KOPT-K1 (cell line): ENCODE measurements at regions not wholly inside any gene's neighbourhood (a gene's known extent, or its start where the extent isn't known, plus 50 kb on each side); places are given as distances from the start of the nearest gene placed in this dataset.

ENCODE experiments used
- H3K27ac ChIP-seq: fragments of 200-600 bp; sonication (generic); 2 replicates; pipeline ENCODE4 v1.5.1; 2016; ENCODE audit warnings: antibody characterized with exemption, mild to moderate bottlenecking, low read depth, low read length; ENCODE audit not compliant: poor library complexity, severe bottlenecking
- H3K36me3 ChIP-seq: fragments of 200-600 bp; sonication (generic); 2 replicates; pipeline ENCODE4 v1.5.1; 2017; ENCODE audit warnings: antibody characterized with exemption, mild to moderate bottlenecking, low read length, moderate library complexity; ENCODE audit not compliant: insufficient read depth
- H3K9me3 ChIP-seq: fragments of 200-600 bp; sonication (generic); 2 replicates; pipeline ENCODE4 v1.5.1; 2017; ENCODE audit warnings: antibody characterized with exemption, low read length, mild to moderate bottlenecking; ENCODE audit not compliant: insufficient read depth, poor library complexity, severe bottlenecking

GRCh38 chr4:178696515-178696914 is 1254.3 kb upstream of the AGA start:
- Histone ChIP-seq H3K36me3 (no peaks in the 10 kb centered on the region), H3K9me3 (no peaks in the 10 kb centered on the region)

DNA sequence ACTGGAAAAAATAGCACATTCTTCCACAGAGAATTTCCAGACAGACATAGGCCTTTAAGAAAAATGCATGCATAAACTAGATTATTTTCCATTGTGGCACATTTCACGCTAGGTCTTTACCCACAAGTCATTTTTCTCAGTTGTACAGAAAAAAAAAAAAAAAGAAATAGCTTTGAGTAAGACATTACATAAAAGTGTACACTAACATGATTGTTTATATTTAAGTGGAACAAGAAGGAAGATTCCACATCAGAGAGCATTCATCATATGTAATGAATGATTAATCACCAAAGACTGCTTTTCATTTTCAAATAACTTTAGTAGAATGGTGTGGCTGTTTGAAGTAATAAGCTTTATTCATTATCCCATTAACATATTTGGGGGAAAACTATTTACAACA is 1270.2 kb upstream of the AGA start:
- no peaks in the 10 kb centered on the region for H3K36me3 ChIP-seq

More at GRCh38 chr4:178696515-178696914, 1254.3 kb upstream of the AGA start:
- no peak overlapping the region for H3K27ac ChIP-seq

GRCh38 chr4:178738026-178738425 is 1295.8 kb upstream of the AGA start:
- H3K27ac ChIP-seq, result no peak overlapping the region
- H3K9me3 ChIP-seq, result no peaks in the 10 kb centered on the region
- no peaks in the 10 kb centered on the region for H3K36me3 ChIP-seq

More for the DNA sequence above, 1270.2 kb upstream of the AGA start:
- Histone ChIP-seq H3K9me3 (no peaks in the 10 kb centered on the region), H3K27ac (no peak overlapping the region)

- no peak overlapping the region for H3K27ac ChIP-seq
- no peaks in the 10 kb centered on the region for H3K9me3 ChIP-seq
- no peaks in the 10 kb centered on the region for H3K36me3 ChIP-seq
Observed at GRCh38 chr4:178745203-178745602, 1303.0 kb upstream of the AGA start.

DNA sequence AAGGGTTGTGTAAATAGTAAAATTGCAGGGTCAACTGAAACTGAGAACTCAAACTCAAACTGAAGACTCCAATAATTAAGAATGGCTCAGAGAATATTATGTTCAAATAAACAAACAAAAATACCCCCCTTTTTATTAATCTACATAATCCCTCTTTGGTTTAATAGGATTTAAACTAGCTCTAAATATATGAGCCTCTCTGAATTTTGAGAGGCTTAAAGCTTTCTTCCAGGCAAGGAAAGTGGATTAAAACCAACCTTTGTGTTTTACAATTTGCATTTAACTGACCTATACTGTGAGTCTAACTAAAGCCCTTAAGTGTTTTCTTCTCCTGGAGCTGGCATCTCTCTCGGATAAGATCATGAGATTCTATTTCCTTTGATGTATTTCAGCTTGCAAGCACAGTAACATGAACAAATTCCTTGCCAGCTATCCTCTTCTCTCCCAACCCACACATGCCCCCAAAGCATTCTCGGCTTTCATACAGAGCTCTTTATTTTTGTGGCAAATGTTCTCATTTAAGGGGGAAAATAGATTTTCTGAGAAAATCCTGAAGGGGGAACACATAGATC is 1310.8 kb upstream of the AGA start:
- Histone ChIP-seq H3K36me3 (no peaks in the 10 kb centered on the region), H3K27ac (no peak overlapping the region), H3K9me3 (no peaks in the 10 kb centered on the region)

DNA sequence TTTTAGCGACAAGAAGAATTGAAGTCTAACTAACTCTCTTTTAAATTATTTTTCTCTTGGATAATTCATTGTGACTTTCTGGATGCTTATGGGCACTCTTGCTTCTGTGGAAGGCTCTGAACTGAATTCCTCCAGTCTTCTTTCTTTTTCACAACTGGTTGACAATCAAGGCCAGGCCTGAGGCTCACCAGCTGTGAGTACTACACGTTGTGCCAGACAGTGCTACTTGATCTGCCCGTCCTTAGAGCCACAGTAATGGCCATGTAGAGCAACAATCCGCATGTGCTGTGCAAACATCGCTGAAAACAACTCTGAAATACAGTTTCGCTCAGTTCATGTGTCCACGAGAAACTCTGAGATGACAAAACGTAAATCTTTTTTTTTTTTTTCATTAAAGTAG is 1336.3 kb upstream of the AGA start:
- H3K9me3 ChIP-seq, result no peaks in the 10 kb centered on the region
- H3K27ac ChIP-seq, result no peak overlapping the region
- no peaks in the 10 kb centered on the region for H3K36me3 ChIP-seq

DNA sequence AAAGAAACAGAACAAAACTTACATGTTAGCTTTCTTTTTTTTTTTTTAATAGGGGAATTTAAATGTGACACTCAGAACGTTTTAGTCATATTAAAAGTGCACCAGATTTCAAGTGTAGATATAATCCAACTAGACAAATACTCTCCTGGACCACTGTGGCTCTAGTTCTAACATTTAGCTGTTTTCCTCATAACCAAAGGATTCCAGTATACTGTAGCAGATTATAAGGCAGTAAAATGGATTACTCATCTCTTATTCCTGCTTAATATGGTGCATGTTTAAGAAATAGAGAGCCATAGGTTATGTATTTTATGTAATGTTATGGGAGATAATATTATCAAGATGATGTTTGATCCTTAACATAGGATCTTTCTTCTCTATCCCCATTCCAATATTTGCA is 1339.5 kb upstream of the AGA start:
- H3K27ac ChIP-seq, result no peak overlapping the region
- no peaks in the 10 kb centered on the region for H3K36me3 ChIP-seq
- H3K9me3 ChIP-seq, result no peaks in the 10 kb centered on the region

DNA sequence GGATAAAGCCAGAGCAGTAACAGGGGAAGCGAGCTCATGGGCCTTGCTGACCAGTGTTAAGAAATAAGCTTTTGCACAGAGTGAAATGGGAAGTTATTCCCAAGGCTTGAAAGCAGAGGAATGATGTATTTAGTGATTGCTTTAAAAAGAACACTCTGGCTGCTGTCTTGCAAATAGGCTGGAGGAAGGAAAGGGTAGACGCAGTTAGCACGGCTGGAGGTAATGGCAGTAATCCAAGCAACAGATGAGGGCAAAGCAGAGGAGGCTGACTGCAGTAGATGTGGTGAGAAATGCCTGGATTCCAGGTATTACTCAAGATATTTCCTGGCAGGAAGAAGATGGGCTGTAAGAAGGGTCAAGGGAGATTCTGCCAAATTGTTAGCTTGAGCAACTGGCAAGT is 1342.3 kb upstream of the AGA start:
- H3K9me3 ChIP-seq, result no peaks in the 10 kb centered on the region
- H3K27ac ChIP-seq, result no peak overlapping the region
- H3K36me3 ChIP-seq, result no peaks in the 10 kb centered on the region

DNA sequence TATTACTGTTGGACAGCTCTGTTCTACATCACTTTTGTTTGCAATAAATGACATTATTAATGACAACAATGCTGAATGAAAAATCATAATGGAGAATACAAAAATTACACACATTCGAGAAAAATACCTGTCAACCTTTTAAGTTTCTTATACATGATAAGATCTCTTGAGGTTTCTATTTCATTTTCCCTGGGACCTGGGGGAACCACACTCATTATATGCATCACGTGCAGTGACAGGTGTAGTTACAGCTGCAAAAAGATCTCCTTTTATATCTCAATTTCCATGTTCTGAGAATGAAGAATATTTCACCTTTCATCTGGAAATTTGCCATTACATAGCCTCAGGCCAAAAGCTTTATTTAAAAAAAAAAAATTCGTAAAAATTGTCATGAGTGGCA is 1347.0 kb upstream of the AGA start:
- H3K27ac ChIP-seq, result no peak overlapping the region
- no peaks in the 10 kb centered on the region for H3K9me3 ChIP-seq
- H3K36me3 ChIP-seq, result no peaks in the 10 kb centered on the region

DNA sequence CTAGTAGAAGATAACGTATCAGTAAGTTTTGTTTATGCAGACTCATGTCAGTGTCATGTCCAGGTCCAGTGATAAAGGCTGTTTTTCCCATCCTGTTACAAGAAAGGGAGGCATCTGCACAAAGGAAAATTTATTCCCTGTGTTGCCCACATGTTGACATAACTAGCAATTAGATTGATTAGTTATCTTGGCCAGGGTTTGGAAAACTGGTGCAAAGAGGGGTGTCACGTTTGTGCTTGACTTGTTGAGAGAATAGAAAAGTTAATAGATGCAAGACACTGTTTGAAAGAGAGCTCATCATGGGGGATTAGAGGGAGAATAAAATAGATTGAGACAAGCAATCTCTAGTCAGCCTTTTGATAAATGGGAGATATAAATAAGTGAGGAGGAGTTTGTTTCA is 1357.0 kb upstream of the AGA start:
- Histone ChIP-seq H3K36me3 (no peaks in the 10 kb centered on the region), H3K27ac (no peak overlapping the region), H3K9me3 (no peaks in the 10 kb centered on the region)

DNA sequence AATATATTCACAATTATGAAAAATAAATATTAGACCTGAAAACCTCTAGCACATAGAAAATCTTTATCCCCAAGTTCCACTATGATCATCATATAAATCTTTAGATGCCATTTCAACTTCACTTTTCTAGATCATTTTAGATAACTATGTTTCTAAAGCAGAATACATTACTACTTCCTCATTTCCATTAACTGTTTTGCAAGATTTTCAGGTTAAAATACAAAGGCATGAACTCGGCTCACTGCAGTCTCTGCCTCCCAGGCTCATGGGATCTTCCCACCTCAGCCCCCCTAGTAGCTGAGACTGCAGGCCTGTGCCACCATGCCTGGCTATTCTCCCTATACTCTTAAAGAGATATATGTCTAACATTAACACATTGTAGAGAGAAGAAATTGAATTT is 1365.9 kb upstream of the AGA start:
- no peaks in the 10 kb centered on the region for H3K36me3 ChIP-seq
- no peaks in the 10 kb centered on the region for H3K9me3 ChIP-seq
- H3K27ac ChIP-seq, result no peak overlapping the region

DNA sequence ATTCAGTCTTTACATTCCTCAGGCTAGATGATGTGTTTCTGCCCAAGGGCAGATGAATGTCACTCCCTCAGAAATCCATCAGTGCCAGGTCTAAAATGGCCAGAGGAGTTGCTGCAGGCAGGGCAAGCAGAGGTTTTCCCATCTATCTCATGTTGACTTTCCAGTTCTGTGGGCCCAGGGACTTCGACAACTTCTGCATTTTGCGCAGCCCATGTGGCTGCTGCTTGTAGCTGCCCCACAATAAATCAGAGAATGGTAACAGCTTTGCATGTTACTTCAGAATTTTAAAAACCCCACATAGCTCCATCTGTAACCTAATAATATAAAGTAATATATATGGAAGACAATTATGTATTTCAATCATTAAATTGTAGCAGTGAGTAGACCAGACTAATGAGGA is 1367.7 kb upstream of the AGA start:
- Histone ChIP-seq H3K27ac (no peak overlapping the region), H3K36me3 (no peaks in the 10 kb centered on the region), H3K9me3 (no peaks in the 10 kb centered on the region)

- Histone ChIP-seq H3K36me3 (no peaks in the 10 kb centered on the region), H3K9me3 (no peaks in the 10 kb centered on the region), H3K27ac (no peak overlapping the region)
Observed at GRCh38 chr4:178811356-178811755, 1369.1 kb upstream of the AGA start.

GRCh38 chr4:178812866-178813265 is 1370.6 kb upstream of the AGA start:
- Histone ChIP-seq H3K27ac (no peak overlapping the region), H3K9me3 (no peaks in the 10 kb centered on the region), H3K36me3 (no peaks in the 10 kb centered on the region)

GRCh38 chr4:178814908-178815307 is 1372.7 kb upstream of the AGA start:
- Histone ChIP-seq H3K27ac (no peak overlapping the region), H3K36me3 (no peaks in the 10 kb centered on the region), H3K9me3 (no peaks in the 10 kb centered on the region)

DNA sequence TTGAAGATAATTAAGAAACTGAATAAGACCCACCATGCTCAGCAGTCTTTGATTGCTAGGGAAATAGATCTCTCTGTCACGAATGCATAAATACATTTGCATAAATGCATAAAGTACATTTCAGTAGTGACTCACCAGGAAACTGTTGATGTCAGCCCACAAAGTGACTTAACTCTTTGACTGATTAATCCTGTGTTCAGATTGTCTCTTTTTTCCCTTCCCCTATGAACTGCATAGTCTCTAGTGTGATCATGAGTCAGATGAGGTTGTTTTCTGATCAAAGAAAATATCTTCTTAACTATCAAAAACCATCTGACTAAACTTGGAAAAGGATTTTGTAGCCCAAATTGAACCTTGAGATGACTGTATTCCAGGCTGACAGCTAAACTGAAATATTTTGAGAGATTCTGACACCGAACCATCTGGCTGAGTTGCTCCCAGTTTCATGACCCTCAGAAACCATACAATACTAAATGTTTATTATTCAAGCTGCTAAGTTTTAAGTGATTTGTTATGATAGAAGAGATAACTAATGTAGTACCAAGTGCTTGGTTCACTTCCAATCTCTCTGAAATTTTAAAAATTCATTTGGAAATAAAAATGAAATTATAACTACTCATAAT is 1381.5 kb upstream of the AGA start:
- H3K27ac ChIP-seq, result no peak overlapping the region

More for the DNA sequence above, 1381.5 kb upstream of the AGA start:
- Histone ChIP-seq H3K36me3 (no peaks in the 10 kb centered on the region), H3K9me3 (no peaks in the 10 kb centered on the region)
